ENCODE measurements at regions not wholly inside any gene's neighbourhood (a gene's known extent, or its start where the extent isn't known, plus 50 kb on each side); places are given as distances from the start of the nearest gene placed in this dataset.

GRCh38 chr17:77001487-77001886 lies 133.3 kb downstream of the MGAT5B start:
- no peak for TF ChIP-seq SUZ12 (IDR thresholded peaks at IDR 0.05; ENCODE audit: extremely low read depth, insufficient read depth, insufficient read length)
- TF ChIP-seq YY1 (IDR thresholded peaks at IDR 0.05; ENCODE audit: insufficient read depth, insufficient read length): no peak
